ENCODE measurements at regions not wholly inside any gene's neighbourhood (a gene's known extent, or its start where the extent isn't known, plus 50 kb on each side); places are given as distances from the start of the nearest gene placed in this dataset.

DNA sequence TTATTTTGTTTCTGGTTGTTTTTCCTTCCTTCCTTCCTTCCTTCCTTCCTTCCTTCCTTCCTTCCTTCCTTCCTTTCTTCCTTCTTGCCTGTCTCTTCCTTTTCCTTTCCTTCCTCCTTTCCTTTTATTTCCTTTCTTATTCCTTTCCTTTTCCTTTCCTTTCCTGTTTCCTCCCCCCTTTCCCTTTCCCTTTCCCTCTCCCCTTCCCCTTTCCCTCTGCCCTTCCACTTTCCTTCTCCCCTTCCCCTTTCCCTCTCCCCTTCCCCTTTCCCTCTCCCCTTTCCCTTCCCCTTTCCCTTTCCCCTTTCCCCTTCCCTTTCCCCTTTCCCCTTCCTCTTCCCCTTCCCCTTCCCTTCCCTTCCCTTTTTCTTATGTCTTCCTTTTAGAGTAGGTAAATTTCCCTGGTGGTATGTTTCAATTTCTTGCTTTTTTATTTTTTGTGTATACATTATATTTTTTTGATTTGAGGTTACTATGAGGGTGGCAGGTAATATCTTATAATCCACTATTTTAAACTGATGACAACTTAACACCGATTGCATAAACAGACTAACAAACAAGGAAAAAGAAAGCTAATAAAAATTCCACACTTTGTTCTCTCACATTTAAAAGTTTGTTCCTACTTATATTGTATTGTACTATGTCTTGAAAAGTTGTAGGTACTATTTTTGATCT lies 311.0 kb upstream of the FSHR start:
- Histone ChIP-seq H2AFZ (ENCODE audit: low read depth) (no peak overlapping the region), H3K36me3 (ENCODE audit: insufficient read depth) (no peaks in the 10 kb centered on the region), H3K9ac (no peak overlapping the region), H3K4me2 (no peak overlapping the region), H3K4me3 (IDR thresholded peaks at IDR 0.05; ENCODE audit: insufficient read depth, low read depth, low read length) (no peak overlapping the region), H3K4me1 (ENCODE audit: low read depth, poor library complexity, severe bottlenecking) (no peaks in the 10 kb centered on the region), H3K79me2 (ENCODE audit: insufficient read depth, low read depth) (no peaks in the 10 kb centered on the region), H3K27ac (no peak overlapping the region), H3K27me3 (ENCODE audit: insufficient read depth, low read depth) (no peaks in the 10 kb centered on the region), H4K20me1 (ENCODE audit: insufficient read depth) (no peaks in the 10 kb centered on the region)
- TF ChIP-seq, protein P1, sequence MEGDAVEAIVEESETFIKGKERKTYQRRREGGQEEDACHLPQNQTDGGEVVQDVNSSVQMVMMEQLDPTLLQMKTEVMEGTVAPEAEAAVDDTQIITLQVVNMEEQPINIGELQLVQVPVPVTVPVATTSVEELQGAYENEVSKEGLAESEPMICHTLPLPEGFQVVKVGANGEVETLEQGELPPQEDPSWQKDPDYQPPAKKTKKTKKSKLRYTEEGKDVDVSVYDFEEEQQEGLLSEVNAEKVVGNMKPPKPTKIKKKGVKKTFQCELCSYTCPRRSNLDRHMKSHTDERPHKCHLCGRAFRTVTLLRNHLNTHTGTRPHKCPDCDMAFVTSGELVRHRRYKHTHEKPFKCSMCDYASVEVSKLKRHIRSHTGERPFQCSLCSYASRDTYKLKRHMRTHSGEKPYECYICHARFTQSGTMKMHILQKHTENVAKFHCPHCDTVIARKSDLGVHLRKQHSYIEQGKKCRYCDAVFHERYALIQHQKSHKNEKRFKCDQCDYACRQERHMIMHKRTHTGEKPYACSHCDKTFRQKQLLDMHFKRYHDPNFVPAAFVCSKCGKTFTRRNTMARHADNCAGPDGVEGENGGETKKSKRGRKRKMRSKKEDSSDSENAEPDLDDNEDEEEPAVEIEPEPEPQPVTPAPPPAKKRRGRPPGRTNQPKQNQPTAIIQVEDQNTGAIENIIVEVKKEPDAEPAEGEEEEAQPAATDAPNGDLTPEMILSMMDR (conservative IDR thresholded peaks at IDR 0.05; ENCODE audit: low read depth, low read length), result no peak

DNA sequence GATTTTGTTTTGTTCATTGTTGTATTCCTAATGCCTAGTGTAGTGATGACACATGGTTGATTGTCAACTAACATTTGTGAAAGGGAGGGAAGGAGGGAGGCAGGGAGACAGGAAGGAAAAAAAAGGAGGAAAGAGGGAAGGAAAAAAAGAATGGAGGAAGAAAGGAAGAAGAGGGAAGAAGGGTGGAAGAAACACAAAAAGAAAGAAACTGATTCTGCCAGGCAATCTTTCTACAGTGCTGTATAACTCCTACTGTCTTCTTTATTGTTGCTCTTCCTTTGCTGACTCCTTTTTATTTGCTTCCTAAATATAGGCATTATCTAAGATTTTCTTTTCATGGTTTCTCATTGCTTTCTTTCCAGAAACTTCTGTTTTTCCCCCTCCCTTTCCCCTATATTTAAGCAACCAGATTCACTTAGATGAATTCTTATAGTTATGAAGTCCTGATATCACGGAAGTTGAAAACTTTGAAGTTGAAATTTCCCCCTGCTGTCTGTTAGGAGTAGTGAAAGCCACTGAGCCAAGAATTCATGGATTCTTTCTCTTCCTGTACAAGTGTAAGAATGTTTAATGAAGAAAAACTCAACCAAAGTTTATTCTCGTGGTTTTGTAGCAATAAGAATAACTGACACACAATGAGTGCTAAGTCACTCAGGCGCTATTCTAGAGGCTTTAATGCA lies 305.1 kb upstream of the FSHR start:
- TF ChIP-seq, protein P1 (conservative IDR thresholded peaks at IDR 0.05; ENCODE audit: low read depth, low read length), result no peak
- Histone ChIP-seq H3K4me2 (no peak overlapping the region), H2AFZ (ENCODE audit: low read depth) (no peak overlapping the region)

DNA sequence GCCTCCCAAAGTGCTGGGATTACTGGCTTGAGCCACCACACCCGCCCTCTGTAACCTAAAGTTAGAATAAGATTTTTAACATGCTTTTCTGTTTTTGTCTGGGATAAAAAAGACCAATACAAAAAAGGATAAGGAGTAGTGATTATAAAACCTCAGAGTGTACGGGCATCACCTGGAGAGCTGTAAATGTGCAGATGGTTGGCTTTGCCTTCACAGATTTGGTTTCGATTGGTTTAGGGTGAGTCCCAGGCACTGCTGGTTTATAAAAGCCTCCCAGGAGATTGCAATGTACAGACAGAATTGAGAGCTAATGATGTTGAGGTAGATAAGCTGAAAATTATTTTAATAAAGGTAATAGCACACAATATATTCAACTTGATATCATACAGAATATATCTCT lies 289.7 kb upstream of the FSHR start:
- H3K4me2 ChIP-seq, result no peak overlapping the region
- no peak overlapping the region for H3K4me3 ChIP-seq (IDR thresholded peaks at IDR 0.05; ENCODE audit: insufficient read depth, low read depth, low read length)

More for the DNA sequence above, 305.1 kb upstream of the FSHR start:
- Histone ChIP-seq H4K20me1 (ENCODE audit: insufficient read depth) (no peaks in the 10 kb centered on the region), H3K27ac (no peak overlapping the region), H3K36me3 (ENCODE audit: insufficient read depth) (no peaks in the 10 kb centered on the region), H3K27me3 (ENCODE audit: insufficient read depth, low read depth) (no peaks in the 10 kb centered on the region), H3K4me1 (ENCODE audit: low read depth, poor library complexity, severe bottlenecking) (no peaks in the 10 kb centered on the region), H3K79me2 (ENCODE audit: insufficient read depth, low read depth) (no peaks in the 10 kb centered on the region), H3K4me3 (IDR thresholded peaks at IDR 0.05; ENCODE audit: insufficient read depth, low read depth, low read length) (no peak overlapping the region), H3K9ac (no peak overlapping the region)

DNA sequence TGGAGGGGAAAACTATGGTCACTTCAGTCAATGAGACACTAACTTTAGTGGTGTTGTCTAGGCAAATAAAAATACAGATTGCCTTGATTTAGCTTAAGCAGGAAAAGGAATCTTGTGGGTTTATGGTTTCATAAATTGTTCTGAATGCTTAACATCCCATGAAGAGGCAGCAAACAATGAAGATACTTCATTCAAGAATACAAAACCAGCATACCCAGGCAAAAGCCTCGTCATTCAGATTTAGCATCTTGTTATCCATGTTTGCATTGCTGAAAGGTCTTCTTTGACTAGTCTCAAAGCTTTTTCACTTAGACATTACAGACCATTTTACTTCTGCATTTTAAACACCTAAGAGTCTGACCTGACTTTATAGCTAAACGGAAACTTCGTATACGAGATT lies 272.7 kb upstream of the FSHR start:
- Histone ChIP-seq H3K4me3 (IDR thresholded peaks at IDR 0.05; ENCODE audit: insufficient read depth, low read depth, low read length) (no peak overlapping the region), H3K27me3 (ENCODE audit: insufficient read depth, low read depth) (no peaks in the 10 kb centered on the region), H3K4me1 (ENCODE audit: low read depth, poor library complexity, severe bottlenecking) (no peaks in the 10 kb centered on the region), H3K79me2 (ENCODE audit: insufficient read depth, low read depth) (no peaks in the 10 kb centered on the region), H2AFZ (ENCODE audit: low read depth) (no peak overlapping the region), H3K36me3 (ENCODE audit: insufficient read depth) (no peaks in the 10 kb centered on the region), H3K4me2 (no peak overlapping the region), H3K27ac (no peak overlapping the region), H4K20me1 (ENCODE audit: insufficient read depth) (no peaks in the 10 kb centered on the region), H3K9ac (no peak overlapping the region)
- TF ChIP-seq, protein P1 (conservative IDR thresholded peaks at IDR 0.05; ENCODE audit: low read depth, low read length), result no peak

More for the DNA sequence above, 289.7 kb upstream of the FSHR start:
- Histone ChIP-seq H2AFZ (ENCODE audit: low read depth) (no peak overlapping the region), H3K4me1 (ENCODE audit: low read depth, poor library complexity, severe bottlenecking) (no peaks in the 10 kb centered on the region), H3K9ac (no peak overlapping the region), H4K20me1 (ENCODE audit: insufficient read depth) (no peaks in the 10 kb centered on the region), H3K27ac (no peak overlapping the region), H3K36me3 (ENCODE audit: insufficient read depth) (no peaks in the 10 kb centered on the region), H3K79me2 (ENCODE audit: insufficient read depth, low read depth) (no peaks in the 10 kb centered on the region), H3K27me3 (ENCODE audit: insufficient read depth, low read depth) (no peaks in the 10 kb centered on the region)
- TF ChIP-seq, protein P1 (conservative IDR thresholded peaks at IDR 0.05; ENCODE audit: low read depth, low read length), result no peak

All from KMS-11 (cell line).